Astrocyte (in vitro differentiated cells and primary cell): ENCODE measurements at regions not wholly inside any gene's neighbourhood (a gene's known extent, or its start where the extent isn't known, plus 50 kb on each side); places are given as distances from the start of the nearest gene placed in this dataset.

ENCODE experiments used
- CTCF ChIP-seq: IDR thresholded peaks from 2 replicates; pipeline ENCODE4 v1.5.1; 2011; ENCODE audit warnings: low read depth, mild to moderate bottlenecking, inconsistent platforms, low read length, moderate library complexity; ENCODE audit not compliant: insufficient read depth
- EZH2 ChIP-seq: IDR thresholded peaks from 2 replicates; pipeline ENCODE4 v1.6.1; 2012; ENCODE audit warnings: mild to moderate bottlenecking, low read length, inconsistent platforms; ENCODE audit not compliant: insufficient read depth

GRCh38 chr10:108427146-108427545 lies 1262.6 kb upstream of the SORCS1 start:
- no peak for TF ChIP-seq CTCF
- no peak for TF ChIP-seq EZH2
